NT2/D1 (cell line): ENCODE measurements at regions not wholly inside any gene's neighbourhood (a gene's known extent, or its start where the extent isn't known, plus 50 kb on each side); places are given as distances from the start of the nearest gene placed in this dataset.
"Not testable (repeated sequence)": the region's sequence is repeated elsewhere in the genome, so short reads cannot be mapped to it uniquely, and the experiment has no call there.

ENCODE experiments used
- SUZ12 ChIP-seq: IDR thresholded peaks from 2 replicates; pipeline ENCODE4 v1.6.1; 2011; ENCODE audit not compliant: insufficient read length, insufficient read depth; ENCODE audit errors: extremely low read depth
- YY1 ChIP-seq: IDR thresholded peaks from 2 replicates; pipeline ENCODE4 v1.6.1; 2011; ENCODE audit not compliant: insufficient read length, insufficient read depth
- ZNF274 ChIP-seq: IDR thresholded peaks from 2 replicates; pipeline ENCODE4 v1.6.1; 2011; ENCODE audit warnings: mild to moderate bottlenecking, low read depth, low read length

GRCh38 chr16:29258946-29259634, 147.4 kb downstream of the NPIPB11 start:
- not testable (repeated sequence) for TF ChIP-seq ZNF274, SUZ12, YY1
